Fibroblast of skin of back (primary cell): ENCODE measurements at regions not wholly inside any gene's neighbourhood (a gene's known extent, or its start where the extent isn't known, plus 50 kb on each side); places are given as distances from the start of the nearest gene placed in this dataset.
"Not testable (repeated sequence)": the region's sequence is repeated elsewhere in the genome, so short reads cannot be mapped to it uniquely, and the experiment has no call there.

Experiments
- DNase-seq: peaks from one replicate; pipeline ENCODE4 v3.0.0-alpha.2; 2013

GRCh38 chr6:113004054-113004453, 656.9 kb downstream of the RFPL4B start:
- no peak for DNase-seq

- no peak for DNase-seq
These were observed 657.5 kb downstream of the RFPL4B start for GRCh38 chr6:113004470-113005270.

- no peak for DNase-seq
These were observed 659.4 kb downstream of the RFPL4B start for GRCh38 chr6:113006494-113006893.

GRCh38 chr6:113009682-113010081, 662.6 kb downstream of the RFPL4B start:
- DNase-seq: peak; percentile 85

GRCh38 chr6:113010196-113010989, 663.3 kb downstream of the RFPL4B start:
- DNase-seq: no peak

GRCh38 chr6:113011389-113011788, 664.3 kb downstream of the RFPL4B start:
- DNase-seq: no peak

- DNase-seq: peak; percentile 48
These were observed 664.7 kb downstream of the RFPL4B start for GRCh38 chr6:113011801-113012200.

GRCh38 chr6:113015249-113015648, 668.1 kb downstream of the RFPL4B start:
- DNase-seq: peak; percentile 75

GRCh38 chr6:113017353-113017752, 670.2 kb downstream of the RFPL4B start:
- DNase-seq: no peak

GRCh38 chr6:113018351-113019151, 671.4 kb downstream of the RFPL4B start:
- DNase-seq: peak; percentile 67

- DNase-seq: no peak
These were observed 672.0 kb downstream of the RFPL4B start for GRCh38 chr6:113019176-113019575.

- DNase-seq: no peak
These were observed 680.6 kb downstream of the RFPL4B start for GRCh38 chr6:113027780-113028179.

- not testable (repeated sequence) for DNase-seq
These were observed 682.0 kb downstream of the RFPL4B start for GRCh38 chr6:113029161-113029560.

- DNase-seq: no peak
These were observed 684.6 kb downstream of the RFPL4B start for GRCh38 chr6:113031591-113032238.

- DNase-seq: no peak
These were observed 691.9 kb downstream of the RFPL4B start for GRCh38 chr6:113039005-113039404.

- DNase-seq: peak; percentile 97
These were observed 700.0 kb downstream of the RFPL4B start for GRCh38 chr6:113047148-113047547.

- DNase-seq: peak; percentile 54
These were observed 700.8 kb downstream of the RFPL4B start for GRCh38 chr6:113047932-113048331.

- peak; percentile 78 for DNase-seq
These were observed 701.6 kb downstream of the RFPL4B start for GRCh38 chr6:113048741-113049140.

GRCh38 chr6:113049190-113049589, 702.1 kb downstream of the RFPL4B start:
- DNase-seq: peak; percentile 61

GRCh38 chr6:113050010-113050858, 703.1 kb downstream of the RFPL4B start:
- peak; percentile 55 for DNase-seq

GRCh38 chr6:113050979-113051378, 703.8 kb downstream of the RFPL4B start:
- DNase-seq: no peak
